ENCODE measurements at regions not wholly inside any gene's neighbourhood (a gene's known extent, or its start where the extent isn't known, plus 50 kb on each side); places are given as distances from the start of the nearest gene placed in this dataset.

GRCh38 chr9:121550041-121550440 is 50.4 kb upstream of the GGTA1 start:
- no peak overlapping the region for H3K4me3 ChIP-seq (ENCODE audit: low read depth, low read length)
- H3K36me3 ChIP-seq: no peaks in the 10 kb centered on the region
- H3K27ac ChIP-seq: no peak overlapping the region
- DNase-seq: no peak
- H3K27me3 ChIP-seq (ENCODE audit: insufficient read depth, low read depth, severe bottlenecking): no peaks in the 10 kb centered on the region
- H3K9me3 ChIP-seq (ENCODE audit: severe bottlenecking): no peaks in the 10 kb centered on the region
- TF ChIP-seq CTCF (IDR thresholded peaks at IDR 0.05; ENCODE audit: low read depth, low read length): no peak

DNA sequence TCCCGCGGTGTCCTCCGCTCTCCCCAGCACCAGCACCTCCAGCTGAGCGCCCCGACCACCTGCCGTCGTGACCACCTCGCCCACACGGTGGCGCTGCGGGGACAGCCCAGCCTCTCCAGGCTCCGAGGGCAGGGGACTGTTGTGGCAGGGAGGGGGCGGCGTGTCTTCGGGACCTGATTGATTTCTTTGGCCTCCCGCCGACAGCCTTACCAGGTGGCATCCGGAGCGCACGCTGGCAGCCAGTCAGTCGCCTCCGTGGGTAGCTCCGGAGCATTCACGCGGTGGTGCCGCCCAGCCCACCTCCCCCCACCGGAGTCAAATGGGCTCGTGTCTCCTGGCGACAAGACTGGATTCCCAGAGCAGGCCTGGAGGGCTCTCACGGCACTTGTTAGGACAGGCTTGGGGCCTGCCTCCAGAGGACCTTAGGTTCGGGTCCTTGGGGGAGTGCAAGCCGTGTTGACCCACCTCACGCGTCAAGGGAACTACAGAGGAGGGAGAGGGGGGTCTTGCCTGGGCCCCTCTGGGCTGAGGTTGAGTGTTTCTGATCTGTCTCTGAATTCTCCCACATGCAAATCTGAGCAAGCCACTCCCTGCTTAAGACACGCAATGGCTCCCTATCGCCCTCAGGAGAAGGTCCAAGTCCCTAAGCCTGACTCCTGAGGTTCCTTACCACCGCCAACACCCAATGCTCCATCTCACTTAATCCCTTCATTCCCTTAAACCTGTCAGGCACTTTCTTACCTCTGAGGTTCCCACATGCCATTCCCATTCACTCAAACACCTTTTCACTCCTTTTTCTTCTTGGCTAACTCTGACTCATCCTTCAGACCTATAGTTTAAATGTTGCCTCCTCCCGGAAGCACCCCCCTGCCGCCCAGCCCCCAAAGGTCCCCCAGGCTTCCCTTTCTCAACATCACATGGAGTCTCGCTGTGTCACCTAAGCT is 51.2 kb upstream of the GGTA1 start:
- DNase-seq: peak; percentile 94
- Histone ChIP-seq H3K9me3 (ENCODE audit: severe bottlenecking) (no peaks in the 10 kb centered on the region), H3K36me3 (no peaks in the 10 kb centered on the region), H3K4me3 (ENCODE audit: low read depth, low read length) (peak overlapping the region; percentile 41), H3K27ac (peak overlapping the region; percentile 53), H3K27me3 (ENCODE audit: insufficient read depth, low read depth, severe bottlenecking) (no peaks in the 10 kb centered on the region)
- peak; percentile 94 for TF ChIP-seq CTCF (IDR thresholded peaks at IDR 0.05; ENCODE audit: low read depth, low read length)

GRCh38 chr9:121551985-121552753 is 52.5 kb upstream of the GGTA1 start:
- Histone ChIP-seq H3K9me3 (ENCODE audit: severe bottlenecking) (no peaks in the 10 kb centered on the region), H3K36me3 (no peaks in the 10 kb centered on the region), H3K4me3 (ENCODE audit: low read depth, low read length) (no peak overlapping the region), H3K27ac (no peak overlapping the region), H3K27me3 (ENCODE audit: insufficient read depth, low read depth, severe bottlenecking) (no peaks in the 10 kb centered on the region)
- DNase-seq: no peak
- TF ChIP-seq CTCF (IDR thresholded peaks at IDR 0.05; ENCODE audit: low read depth, low read length): no peak

GRCh38 chr9:121556082-121556481 is 56.4 kb upstream of the GGTA1 start:
- H3K4me3 ChIP-seq (ENCODE audit: low read depth, low read length): no peak overlapping the region
- no peaks in the 10 kb centered on the region for H3K36me3 ChIP-seq
- no peak for TF ChIP-seq CTCF (IDR thresholded peaks at IDR 0.05; ENCODE audit: low read depth, low read length)
- DNase-seq: no peak
- H3K27ac ChIP-seq: no peak overlapping the region
- no peaks in the 10 kb centered on the region for H3K9me3 ChIP-seq (ENCODE audit: severe bottlenecking)
- no peaks in the 10 kb centered on the region for H3K27me3 ChIP-seq (ENCODE audit: insufficient read depth, low read depth, severe bottlenecking)

GRCh38 chr9:121556580-121556979 is 56.9 kb upstream of the GGTA1 start:
- Histone ChIP-seq H3K27ac (no peak overlapping the region), H3K4me3 (ENCODE audit: low read depth, low read length) (no peak overlapping the region)

More at GRCh38 chr9:121556580-121556979, 56.9 kb upstream of the GGTA1 start:
- H3K36me3 ChIP-seq: no peaks in the 10 kb centered on the region
- no peak for TF ChIP-seq CTCF (IDR thresholded peaks at IDR 0.05; ENCODE audit: low read depth, low read length)
- DNase-seq: no peak
- H3K9me3 ChIP-seq (ENCODE audit: severe bottlenecking): no peaks in the 10 kb centered on the region
- H3K27me3 ChIP-seq (ENCODE audit: insufficient read depth, low read depth, severe bottlenecking): no peaks in the 10 kb centered on the region
